EH (cell line): ENCODE measurements at regions not wholly inside any gene's neighbourhood (a gene's known extent, or its start where the extent isn't known, plus 50 kb on each side); places are given as distances from the start of the nearest gene placed in this dataset.

Experiments used
- DNase-seq: peaks from one replicate; pipeline ENCODE4 v3.0.0-alpha.2; 2015; ENCODE audit warnings: low read depth

DNA sequence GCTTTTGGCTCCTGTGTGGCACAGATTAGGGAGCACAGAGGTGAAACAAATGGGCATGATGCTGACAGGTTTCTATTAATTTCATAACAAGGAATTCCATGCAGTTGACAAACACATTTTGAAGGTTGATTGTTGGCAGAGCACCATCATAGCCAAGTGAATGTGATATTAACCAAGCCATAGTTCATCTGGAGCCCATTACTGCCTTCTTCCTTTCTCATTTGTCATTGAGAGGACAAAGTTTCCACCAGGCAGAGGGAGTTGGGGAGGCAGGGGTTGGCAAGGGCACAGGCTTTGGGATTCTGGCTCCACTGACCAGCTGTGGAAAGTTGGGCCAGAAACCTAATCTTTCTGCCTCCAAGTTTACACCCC is 325.2 kb downstream of the MFSD1 start:
- no peak for DNase-seq

DNA sequence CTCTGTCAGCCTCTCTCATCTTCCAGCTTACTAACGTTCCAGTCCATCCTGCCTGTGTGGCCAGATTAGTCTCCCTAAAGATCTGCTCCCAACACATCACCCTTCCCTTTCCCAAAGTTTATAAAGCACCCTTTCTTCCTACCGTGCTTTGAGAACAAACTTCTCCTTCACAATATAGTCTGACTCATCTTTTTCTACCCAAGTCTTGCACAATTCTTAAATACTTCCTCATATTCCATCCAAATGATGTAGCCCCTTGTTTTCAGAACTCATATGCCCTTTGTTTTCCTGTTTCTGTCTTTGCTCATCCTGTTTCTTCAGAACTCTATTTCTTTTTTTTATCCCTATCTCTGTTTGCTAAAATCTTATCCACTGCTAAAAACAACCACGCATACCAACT is 326.8 kb downstream of the MFSD1 start:
- DNase-seq = peak; percentile 75

DNA sequence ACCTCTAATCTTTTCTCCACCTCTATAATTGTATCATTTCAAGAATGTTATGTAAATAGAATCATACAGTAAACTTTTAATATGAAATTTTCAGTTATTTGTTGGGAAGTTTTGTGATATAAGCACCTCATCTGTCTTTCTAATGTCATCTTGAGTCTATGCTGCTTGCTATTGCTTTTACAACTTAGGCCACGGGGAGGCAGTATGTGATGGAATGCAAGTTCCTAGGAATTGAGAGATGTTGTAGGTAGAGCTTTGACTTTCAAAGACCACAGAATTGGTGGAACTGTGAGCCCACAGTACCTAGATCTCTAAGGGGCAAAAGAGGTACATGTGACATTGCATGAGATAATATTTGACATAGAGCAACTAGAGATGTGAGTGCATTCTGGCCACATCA is 328.3 kb downstream of the MFSD1 start:
- DNase-seq = peak; percentile 25

DNA sequence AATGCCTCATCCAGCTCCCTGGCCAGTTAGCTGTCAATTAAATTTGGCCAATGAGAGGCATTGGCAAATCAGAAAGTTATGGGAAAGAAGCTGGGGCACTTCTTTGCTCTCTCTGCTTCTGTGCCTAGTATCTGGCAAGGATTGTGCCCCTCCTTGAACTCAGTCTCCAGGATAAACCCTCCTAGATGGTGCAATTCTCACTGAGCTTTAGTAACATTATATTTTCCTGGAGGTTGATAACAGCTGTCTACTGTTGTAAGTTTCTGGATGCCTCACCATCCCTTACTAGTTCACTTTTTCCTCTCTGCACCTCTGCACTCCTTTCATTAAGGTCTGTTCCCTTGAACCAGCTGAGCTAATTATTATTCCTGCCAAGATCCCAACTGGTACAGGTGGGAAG is 329.5 kb downstream of the MFSD1 start:
- no peak for DNase-seq

DNA sequence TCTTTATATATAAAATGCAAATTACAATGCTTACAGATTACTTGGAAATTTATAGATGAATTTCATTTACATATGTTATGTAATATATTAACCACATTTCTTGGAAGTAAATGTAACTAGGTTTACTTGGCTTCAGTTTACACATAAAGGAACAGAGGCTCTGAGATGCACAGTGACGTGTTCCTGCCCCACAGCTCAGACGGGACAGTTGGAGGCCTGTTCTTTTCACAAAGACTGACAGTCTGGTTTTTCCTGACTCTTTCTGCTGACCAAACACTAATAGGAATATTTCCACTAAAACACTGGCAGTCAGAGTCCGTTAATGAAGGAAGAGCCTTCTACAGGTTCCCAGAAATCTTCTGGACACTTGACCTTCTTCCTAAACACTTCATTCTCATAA is 336.1 kb downstream of the MFSD1 start:
- no peak for DNase-seq

DNA sequence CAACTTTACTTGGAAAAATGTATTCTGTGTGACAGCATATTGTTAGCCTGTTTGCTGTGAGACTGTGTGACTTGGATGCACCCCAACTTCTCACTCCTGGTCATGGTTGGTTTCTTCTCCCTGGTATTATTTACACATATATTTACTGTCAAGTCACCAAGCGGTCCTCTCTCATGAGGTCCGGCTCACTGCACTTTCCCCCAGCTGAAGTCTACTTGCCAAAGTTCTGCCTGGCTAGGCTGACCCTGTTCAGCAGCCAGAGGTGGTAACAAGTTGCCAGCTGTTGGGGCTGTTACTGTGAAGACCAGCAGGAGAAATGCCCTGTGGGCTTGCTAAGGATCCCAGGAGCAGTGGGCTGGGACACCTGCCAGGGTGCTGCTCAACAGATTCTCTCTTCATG is 337.5 kb downstream of the MFSD1 start:
- no peak for DNase-seq

DNA sequence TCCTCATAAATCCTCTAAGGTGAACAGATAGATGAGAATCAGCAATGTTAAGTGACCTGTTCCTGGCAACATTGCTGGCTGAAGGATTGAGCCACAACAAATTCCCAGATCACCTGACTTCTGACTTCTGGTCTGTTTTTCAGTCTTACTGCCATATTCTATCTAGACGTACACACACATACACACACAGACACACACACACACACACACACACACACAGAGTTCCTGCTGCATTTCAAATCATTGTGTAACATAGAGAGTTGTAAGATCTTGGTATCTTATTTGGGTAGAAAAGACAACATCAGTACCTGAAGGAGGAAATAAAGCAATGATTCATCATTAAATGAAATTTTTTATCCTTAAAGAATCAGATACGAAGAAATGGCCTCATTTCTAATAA is 342.6 kb downstream of the MFSD1 start:
- no peak for DNase-seq

DNA sequence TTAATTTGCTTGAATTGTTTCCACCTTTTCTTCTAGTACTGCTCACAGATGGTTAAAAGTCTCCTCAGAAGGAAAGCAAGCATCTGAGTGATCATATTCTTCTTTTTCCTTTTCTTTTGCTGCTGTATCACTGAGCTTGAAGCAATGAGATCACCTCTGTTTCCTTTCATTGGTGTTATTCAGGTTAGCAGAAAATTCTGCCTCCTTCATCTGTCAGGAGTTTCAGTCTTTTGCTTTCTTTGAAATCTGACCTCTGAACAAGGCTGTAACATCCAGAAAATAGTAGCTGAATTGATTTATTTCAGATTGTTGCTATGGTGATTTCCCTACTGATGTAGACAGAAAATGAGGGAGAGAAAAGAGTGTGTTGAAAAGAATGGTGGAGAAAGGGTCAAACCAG is 343.0 kb downstream of the MFSD1 start:
- no peak for DNase-seq

DNA sequence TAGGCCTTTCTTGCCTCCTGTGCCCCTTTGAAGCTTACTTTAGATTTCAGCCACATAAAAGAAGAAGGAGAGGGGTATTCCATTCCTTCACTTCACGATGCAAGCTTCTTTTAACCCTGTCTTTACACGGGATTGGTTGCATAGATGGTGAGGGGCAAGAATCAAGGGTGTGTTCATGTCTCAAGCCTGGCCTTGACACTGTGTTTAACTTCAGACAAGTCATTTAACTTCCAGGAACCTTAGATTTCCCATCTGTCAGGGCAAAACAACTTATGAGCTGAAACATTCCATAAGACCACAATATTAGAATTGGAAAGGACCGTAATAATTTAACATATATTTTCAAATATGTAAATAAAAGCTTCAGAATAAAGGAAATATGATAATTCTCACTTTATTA is 344.5 kb downstream of the MFSD1 start:
- DNase-seq = no peak

DNA sequence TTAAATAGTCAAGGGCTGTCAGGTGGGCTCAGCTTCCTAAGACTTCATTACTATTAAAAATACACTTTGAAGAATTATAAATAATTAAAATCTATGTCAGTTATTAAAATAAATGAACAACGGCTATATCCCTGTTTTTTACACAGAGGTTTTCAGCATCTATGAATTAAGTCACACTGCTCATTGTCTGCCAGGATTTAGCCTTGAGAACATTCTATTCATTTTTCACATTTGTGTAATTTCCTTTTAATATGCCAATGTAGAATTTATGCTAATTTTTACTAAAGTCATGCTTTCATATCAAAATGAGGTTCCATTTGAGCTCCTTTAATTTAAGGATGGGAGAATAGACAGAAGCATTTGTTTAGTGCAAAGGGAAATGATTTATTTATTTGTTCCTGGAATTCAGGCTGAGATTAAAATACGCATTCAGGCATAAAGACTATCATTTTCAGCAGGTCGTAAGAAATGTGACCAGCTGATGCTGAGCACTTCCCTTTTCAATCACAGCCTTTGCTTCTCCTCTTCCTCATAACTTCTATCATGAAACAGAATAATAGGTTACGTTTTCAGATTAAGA is 345.1 kb downstream of the MFSD1 start:
- DNase-seq = no peak

DNA sequence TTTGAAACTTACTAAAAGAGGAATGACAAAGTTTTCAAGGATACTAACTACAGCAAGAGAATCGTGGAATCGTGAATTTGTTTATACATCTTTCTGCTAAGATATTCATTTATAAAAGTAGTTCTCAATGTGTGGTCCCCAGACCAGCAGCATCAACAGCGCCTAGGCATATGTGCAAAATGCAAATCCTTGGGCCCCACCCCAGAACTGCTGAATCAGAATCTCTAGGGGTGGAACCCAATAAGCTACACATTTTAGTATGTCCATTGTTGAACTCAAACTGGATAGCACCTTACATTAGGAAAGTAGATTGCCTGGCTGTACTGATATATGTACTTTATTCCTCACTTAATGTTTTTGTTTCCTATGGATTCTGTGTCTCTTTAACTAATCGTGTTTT is 346.0 kb downstream of the MFSD1 start:
- DNase-seq = no peak

DNA sequence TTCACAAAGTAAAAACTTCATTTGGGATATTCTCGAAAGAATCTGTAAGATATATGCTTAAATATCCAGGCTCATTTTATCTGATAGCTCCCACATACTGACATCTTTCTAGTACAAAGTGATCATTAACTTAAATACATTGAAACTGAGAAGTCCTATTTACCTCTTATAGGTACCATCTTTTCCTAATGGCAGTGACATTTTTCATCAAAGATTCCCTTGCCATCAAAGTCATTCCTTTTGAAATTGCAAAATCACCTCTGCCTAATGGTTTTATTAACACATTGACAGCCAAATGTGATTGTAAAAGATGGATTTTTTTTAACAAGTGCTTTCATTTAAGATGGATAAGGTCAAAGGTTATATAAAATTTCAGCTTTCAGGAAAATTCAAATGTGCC is 346.6 kb downstream of the MFSD1 start:
- no peak for DNase-seq

DNA sequence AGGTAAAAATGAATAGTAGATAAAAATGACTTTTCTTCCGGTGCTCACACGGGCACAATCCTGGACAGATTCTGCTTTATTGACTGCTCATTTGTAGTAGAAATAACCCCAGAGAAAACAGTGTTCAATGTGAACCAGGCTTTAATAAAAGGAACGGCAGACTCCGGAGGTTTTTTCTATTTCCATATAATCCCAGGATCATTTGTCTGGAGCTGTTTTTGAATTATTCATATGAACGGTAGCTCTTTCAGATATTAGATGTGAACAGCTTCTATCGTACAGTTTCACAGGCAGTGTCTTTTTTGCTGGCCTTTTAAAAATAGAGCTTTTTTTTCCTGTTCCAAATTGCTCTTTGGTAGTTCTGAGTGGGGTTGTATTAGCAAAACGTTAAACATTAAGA is 347.3 kb downstream of the MFSD1 start:
- no peak for DNase-seq

DNA sequence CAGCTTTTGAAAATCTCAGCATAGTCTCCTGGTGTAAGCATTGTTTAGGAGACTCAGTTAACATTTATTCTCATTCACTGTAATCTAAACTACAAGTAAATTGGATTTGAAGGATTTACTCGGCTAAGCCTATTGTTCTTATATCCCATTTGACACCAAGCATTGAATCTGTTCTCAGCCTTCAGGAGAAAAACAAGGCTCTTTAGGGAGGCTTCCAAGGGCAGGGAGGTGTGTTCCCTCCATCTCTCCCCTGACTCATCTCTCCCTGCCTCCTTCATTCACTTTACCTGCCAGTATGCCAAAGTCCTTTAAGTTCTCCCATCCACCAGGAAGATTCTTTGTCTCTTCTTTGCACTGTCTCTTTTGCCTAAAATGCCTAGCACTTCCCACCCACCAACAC is 347.8 kb downstream of the MFSD1 start:
- DNase-seq = no peak

DNA sequence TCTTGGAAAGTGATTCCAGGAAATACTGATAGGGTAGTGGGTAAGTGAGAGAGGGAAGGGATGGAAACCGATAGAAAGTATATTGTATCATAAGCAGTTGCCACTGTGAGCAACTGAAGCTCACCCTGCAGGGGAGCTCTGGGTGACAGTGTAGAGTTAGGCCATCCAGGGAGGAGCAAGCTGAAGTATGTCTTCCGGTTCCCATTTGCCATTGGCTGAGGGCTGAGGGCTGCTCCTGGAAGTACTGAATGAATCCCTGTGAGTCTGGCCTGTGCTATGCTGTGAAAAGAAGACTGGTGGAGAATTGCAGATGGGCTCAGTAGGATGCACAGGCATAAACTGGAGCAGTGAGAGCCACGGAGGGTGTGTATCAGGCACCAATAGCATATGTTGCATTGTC is 348.3 kb downstream of the MFSD1 start:
- DNase-seq = no peak

DNA sequence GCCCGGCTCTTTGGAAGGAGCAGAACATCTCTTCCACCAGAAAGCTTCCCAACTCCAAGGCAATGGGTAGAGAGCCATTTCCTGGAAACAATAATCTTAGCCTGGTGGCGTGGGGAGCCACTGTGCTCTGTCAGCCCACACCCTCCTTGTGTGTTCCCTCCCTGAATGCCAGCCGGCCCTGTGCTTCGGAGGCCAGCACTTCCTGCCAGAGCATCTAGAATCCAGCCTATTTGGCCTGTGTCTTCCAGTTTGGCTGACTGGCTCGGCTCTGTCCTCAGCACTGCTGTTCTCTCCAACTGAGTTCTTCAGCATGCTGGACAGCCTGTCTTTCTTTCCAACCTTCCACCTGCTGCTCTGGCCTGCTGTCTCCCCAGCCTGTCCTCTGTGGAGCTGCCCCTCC is 349.3 kb downstream of the MFSD1 start:
- no peak for DNase-seq

DNA sequence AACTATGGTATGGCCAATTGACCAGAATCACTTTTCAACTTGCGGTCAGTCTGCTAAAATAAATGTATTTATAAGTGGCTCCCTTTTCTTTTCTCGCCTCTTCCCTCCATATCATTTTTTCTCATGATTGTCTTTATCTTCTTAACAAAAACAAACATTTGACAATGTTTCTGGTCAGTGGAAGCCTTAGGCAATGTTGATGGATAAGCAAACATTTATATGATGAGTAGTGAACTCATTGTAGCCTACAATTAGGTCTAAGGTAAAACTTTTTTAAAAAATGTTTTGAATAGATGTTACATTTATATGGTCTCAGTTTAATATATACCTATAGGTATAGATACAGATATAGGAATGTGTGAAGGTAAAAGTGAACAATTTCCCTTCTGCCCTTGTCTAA is 355.4 kb downstream of the MFSD1 start:
- no peak for DNase-seq

DNA sequence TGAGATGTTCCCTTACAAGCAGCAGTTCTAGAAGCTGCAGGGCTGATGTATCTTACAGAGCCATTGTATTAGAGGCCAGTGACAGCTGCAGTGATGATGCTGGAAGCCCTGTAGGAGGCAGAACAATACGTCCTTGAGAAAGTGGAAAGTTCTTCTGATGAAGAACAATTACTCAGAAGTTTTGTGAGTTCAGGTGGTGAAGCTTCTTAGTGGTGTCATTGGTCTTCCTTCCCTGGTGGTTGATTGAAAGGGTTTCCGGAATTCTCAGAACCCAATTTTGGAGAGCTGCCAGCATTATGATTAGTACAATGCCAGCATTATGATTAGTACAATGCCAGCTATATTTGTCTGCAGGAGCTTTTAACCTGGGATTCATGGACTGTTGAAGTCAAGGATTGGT is 356.4 kb downstream of the MFSD1 start:
- no peak for DNase-seq

DNA sequence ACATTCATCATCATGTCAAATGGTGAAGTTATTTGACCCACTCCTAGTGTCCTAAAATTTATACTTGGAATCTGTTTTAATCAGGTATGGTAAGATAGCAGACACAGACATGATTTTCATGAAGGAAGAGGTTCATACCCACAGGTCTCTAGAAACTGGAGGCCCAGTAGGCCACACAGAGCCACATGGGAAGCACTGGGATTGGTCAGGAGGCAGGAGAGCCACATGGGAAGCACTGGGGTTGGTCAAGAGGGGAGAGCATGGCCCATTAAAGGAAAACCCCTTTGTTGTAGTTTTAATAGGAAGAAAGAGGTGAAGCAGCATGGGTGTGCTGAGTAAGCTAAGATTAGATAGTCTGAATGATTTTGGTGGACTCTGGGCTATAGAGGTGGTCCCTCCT is 356.9 kb downstream of the MFSD1 start:
- DNase-seq = no peak

DNA sequence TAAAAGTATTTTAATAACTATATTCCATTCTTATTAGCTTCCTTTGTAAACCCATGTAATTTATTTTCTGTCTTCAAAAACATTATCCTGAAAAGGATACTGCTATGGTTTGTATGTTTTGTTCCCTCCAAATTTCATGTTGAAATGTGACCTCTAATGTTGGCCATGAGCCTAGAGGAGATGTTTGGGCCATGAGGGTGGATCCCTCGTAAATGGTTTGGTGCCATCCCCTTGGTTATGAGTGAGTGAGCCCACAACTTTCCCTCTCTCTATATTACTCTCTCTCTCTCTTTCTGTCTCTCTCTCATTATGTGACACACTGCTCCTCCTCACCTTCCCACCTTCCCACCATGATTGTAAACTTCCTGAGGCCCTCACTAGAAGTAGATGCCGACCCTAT is 357.7 kb downstream of the MFSD1 start:
- DNase-seq = no peak

DNA sequence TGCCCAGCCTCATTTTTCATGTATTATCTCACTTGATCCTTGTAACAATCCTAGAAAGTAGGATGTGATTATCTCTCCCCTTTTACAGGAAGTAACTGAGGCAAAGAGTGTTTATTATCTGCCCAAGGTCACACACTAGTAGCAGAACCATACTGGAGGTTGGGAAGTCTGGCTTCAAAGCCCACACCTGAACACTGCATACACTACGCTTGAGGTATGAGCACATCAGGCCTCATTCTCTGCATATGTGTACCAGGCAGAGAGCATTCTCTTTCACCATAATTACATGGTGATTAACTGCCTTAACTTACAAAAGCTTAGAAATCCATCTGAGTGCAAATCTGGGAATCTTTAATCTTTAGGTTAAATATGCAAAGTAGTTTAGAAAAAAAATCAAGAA is 361.8 kb downstream of the MFSD1 start:
- DNase-seq = no peak

DNA sequence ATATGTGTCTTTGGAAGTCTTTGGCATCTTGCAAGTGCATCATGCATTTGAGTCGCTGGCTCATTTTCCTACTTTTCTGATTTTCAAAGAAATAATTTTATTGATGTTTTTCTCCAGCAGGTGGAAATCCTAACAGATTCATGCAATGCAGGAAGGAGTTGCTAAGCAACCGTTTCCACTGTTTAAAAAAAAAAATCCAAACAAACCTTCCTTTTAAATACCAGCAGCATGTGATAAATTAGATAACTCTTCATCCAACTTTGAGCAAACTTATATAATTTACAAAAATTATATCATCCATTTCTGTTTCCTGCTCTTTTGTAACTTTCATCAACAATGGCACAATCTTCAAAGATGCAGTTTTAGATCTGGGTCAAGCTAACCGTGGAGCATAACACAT is 364.1 kb downstream of the MFSD1 start:
- no peak for DNase-seq

DNA sequence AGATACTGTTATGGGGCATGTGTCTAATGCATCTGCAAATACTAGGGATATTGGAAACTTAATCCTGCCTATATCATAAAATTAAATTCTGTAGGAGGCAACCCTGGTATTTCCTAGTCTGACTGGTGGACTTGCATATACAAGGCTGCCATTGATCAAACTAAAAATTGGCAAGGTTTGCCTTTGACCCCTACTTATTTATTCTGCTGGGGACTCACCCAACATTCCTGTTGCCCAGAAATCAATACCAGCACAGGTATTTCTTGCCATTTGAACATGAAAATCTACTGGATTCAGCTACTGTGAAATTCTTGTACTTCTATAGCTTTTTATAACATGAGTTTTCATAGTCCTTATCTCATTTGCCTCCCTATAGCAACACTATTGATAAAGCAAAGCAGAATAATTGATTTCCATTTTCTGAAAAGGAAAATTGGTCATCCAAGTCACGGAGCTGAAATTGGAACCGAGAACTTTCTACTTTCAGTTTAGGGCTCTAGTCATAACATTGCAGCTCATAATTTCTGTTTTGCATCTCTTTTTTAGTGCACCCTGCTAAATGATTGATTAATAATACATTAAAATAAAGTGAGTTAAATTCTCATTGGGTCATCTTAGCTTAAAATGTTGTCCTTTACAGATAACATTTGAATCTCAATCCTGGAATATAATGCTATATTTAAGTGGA is 365.2 kb downstream of the MFSD1 start:
- no peak for DNase-seq

DNA sequence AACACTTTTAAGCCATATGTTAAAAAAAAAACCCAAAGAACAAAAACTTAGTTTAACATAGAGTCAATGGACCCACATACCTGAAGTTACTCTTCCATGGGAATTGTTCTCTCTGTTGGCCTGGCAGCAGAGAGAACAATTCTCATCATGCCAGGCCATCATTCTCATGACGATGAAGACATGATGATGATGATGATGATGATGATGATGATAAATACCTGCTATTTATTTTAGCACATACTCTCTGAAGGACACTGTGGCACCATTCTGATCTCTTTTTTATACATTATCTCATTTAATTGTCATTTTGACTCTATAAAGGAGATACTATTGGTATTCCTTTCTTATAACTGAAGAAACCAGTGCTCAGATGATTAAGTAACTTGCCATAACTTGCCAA is 366.9 kb downstream of the MFSD1 start:
- DNase-seq = no peak

DNA sequence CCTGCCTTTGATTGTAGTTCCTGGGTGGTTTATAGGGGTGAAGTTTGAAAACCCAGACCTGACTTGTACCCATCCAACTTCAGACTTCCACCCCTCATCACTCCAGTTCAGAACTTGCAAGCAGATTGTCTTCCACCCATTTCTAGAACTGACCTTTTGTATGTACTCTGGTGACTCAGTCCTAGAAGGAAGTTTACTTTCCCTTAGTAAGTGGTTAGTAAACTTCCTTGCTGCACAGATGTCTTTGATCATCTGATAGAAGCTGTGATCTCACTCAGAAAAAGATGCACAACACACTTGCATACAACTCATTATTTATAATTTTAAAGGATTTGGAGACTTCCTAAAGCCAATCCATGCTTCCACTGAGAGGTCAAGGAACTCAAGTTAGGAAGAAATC is 368.0 kb downstream of the MFSD1 start:
- peak; percentile 87 for DNase-seq
